ENCODE measurements at regions not wholly inside any gene's neighbourhood (a gene's known extent, or its start where the extent isn't known, plus 50 kb on each side); places are given as distances from the start of the nearest gene placed in this dataset.
"Not testable (repeated sequence)": the region's sequence is repeated elsewhere in the genome, so short reads cannot be mapped to it uniquely, and the experiment has no call there.

GRCh38 chr10:33927347-33927746 lies 592.9 kb upstream of the NRP1 start:
- Histone ChIP-seq H3K27ac (ENCODE audit: low read length) (no peak overlapping the region), H3K27me3 (ENCODE audit: control insufficient read depth, insufficient read depth) (no peaks in the 10 kb centered on the region), H3K4me3 (ENCODE audit: low read length) (no peak overlapping the region), H3K9me3 (ENCODE audit: control insufficient read depth, low read length) (no peaks in the 10 kb centered on the region), H3K4me1 (ENCODE audit: control insufficient read depth, insufficient read depth, low read length) (no peaks in the 10 kb centered on the region)
- DNase-seq (peak in 1 of 3 donors; percentile 20), ATAC-seq (no peak)
- intact Hi-C loops (cut with DNase I) = no loop called here
- 58% methylated on average over 7 of the region's 7 CpGs for WGBS

- Histone ChIP-seq H3K27me3 (ENCODE audit: control insufficient read depth, insufficient read depth) (no peaks in the 10 kb centered on the region), H3K4me3 (ENCODE audit: low read length) (no peak overlapping the region), H3K4me1 (ENCODE audit: control insufficient read depth, insufficient read depth, low read length) (no peaks in the 10 kb centered on the region), H3K9me3 (ENCODE audit: control insufficient read depth, low read length) (no peaks in the 10 kb centered on the region), H3K27ac (ENCODE audit: low read length) (no peak overlapping the region)
- intact Hi-C loops (cut with DNase I) = no loop called here
- ATAC-seq (no peak), DNase-seq (no peak)
- WGBS = 69% methylated on average over 5 of the region's 5 CpGs
These were observed 587.6 kb upstream of the NRP1 start for GRCh38 chr10:33921970-33922605.

GRCh38 chr10:33920351-33920750 lies 585.9 kb upstream of the NRP1 start:
- no peak overlapping the region for H3K27ac ChIP-seq (ENCODE audit: low read length)
- 91% methylated on average over 1 of the region's 1 CpG for WGBS
- ATAC-seq (no peak), DNase-seq (no peak)
- intact Hi-C loops (cut with DNase I) = no loop called here
- H3K4me1 ChIP-seq (ENCODE audit: control insufficient read depth, insufficient read depth, low read length) = no peaks in the 10 kb centered on the region
- no peak overlapping the region for H3K4me3 ChIP-seq (ENCODE audit: low read length)
- no peaks in the 10 kb centered on the region for H3K27me3 ChIP-seq (ENCODE audit: control insufficient read depth, insufficient read depth)
- no peaks in the 10 kb centered on the region for H3K9me3 ChIP-seq (ENCODE audit: control insufficient read depth, low read length)

GRCh38 chr10:33919244-33919643 lies 584.8 kb upstream of the NRP1 start:
- Histone ChIP-seq H3K4me1 (ENCODE audit: control insufficient read depth, insufficient read depth, low read length) (no peaks in the 10 kb centered on the region), H3K27ac (ENCODE audit: low read length) (no peak overlapping the region), H3K4me3 (ENCODE audit: low read length) (no peak overlapping the region), H3K27me3 (ENCODE audit: control insufficient read depth, insufficient read depth) (no peaks in the 10 kb centered on the region), H3K9me3 (ENCODE audit: control insufficient read depth, low read length) (no peaks in the 10 kb centered on the region)
- WGBS = 91% methylated on average over 1 of the region's 1 CpG
- intact Hi-C loops (cut with DNase I) = no loop called here
- ATAC-seq = no peak
- no peak for DNase-seq

GRCh38 chr10:33917069-33917780 lies 582.8 kb upstream of the NRP1 start:
- no peak for DNase-seq
- Histone ChIP-seq H3K4me3 (ENCODE audit: low read length) (no peak overlapping the region), H3K27me3 (ENCODE audit: control insufficient read depth, insufficient read depth) (no peaks in the 10 kb centered on the region), H3K4me1 (ENCODE audit: control insufficient read depth, insufficient read depth, low read length) (no peaks in the 10 kb centered on the region), H3K27ac (ENCODE audit: low read length) (no peak overlapping the region), H3K9me3 (ENCODE audit: control insufficient read depth, low read length) (no peaks in the 10 kb centered on the region)
- 84% methylated on average over 8 of the region's 8 CpGs for WGBS
- intact Hi-C loops (cut with DNase I) = no loop called here
- ATAC-seq = no peak

- intact Hi-C loops (cut with DNase I) = no loop called here
- WGBS = 97% methylated on average over 2 of the region's 2 CpGs
- ATAC-seq = no peak
These were observed 580.3 kb upstream of the NRP1 start for GRCh38 chr10:33914746-33915145.

GRCh38 chr10:33913194-33913593 lies 578.7 kb upstream of the NRP1 start:
- ATAC-seq = no peak
- Histone ChIP-seq H3K27ac (ENCODE audit: low read length) (no peak overlapping the region), H3K9me3 (ENCODE audit: control insufficient read depth, low read length) (no peaks in the 10 kb centered on the region), H3K4me3 (ENCODE audit: low read length) (no peak overlapping the region), H3K4me1 (ENCODE audit: control insufficient read depth, insufficient read depth, low read length) (no peaks in the 10 kb centered on the region), H3K27me3 (ENCODE audit: control insufficient read depth, insufficient read depth) (no peaks in the 10 kb centered on the region)
- DNase-seq = no peak
- intact Hi-C loops (cut with DNase I) = no loop called here
- WGBS = 90% methylated on average over 3 of the region's 3 CpGs

More at GRCh38 chr10:33914746-33915145, 580.3 kb upstream of the NRP1 start:
- Histone ChIP-seq H3K27ac (ENCODE audit: low read length) (no peak overlapping the region), H3K4me3 (ENCODE audit: low read length) (no peak overlapping the region), H3K4me1 (ENCODE audit: control insufficient read depth, insufficient read depth, low read length) (no peaks in the 10 kb centered on the region), H3K9me3 (ENCODE audit: control insufficient read depth, low read length) (no peaks in the 10 kb centered on the region), H3K27me3 (ENCODE audit: control insufficient read depth, insufficient read depth) (no peaks in the 10 kb centered on the region)
- DNase-seq = no peak

GRCh38 chr10:33909476-33909875 lies 575.0 kb upstream of the NRP1 start:
- H3K27me3 ChIP-seq (ENCODE audit: control insufficient read depth, insufficient read depth); DNase-seq; ATAC-seq; intact Hi-C loops (cut with DNase I); H3K9me3 ChIP-seq (ENCODE audit: control insufficient read depth, low read length); H3K4me1 ChIP-seq (ENCODE audit: control insufficient read depth, insufficient read depth, low read length); H3K4me3 ChIP-seq (ENCODE audit: low read length); H3K27ac ChIP-seq (ENCODE audit: low read length): not testable (repeated sequence)
- WGBS = 89% methylated on average over 4 of the region's 4 CpGs

- H3K9me3 ChIP-seq (ENCODE audit: control insufficient read depth, low read length) = no peaks in the 10 kb centered on the region
- intact Hi-C loops (cut with DNase I) = no loop called here
- H3K4me1 ChIP-seq (ENCODE audit: control insufficient read depth, insufficient read depth, low read length) = peaks cover 4% of the 10 kb centered on the region
- no peaks in the 10 kb centered on the region for H3K27me3 ChIP-seq (ENCODE audit: control insufficient read depth, insufficient read depth)
- 47% methylated on average over 2 of the region's 2 CpGs for WGBS
- no peak overlapping the region for H3K27ac ChIP-seq (ENCODE audit: low read length)
- peak; percentile 50 to 75 for ATAC-seq
- no peak overlapping the region for H3K4me3 ChIP-seq (ENCODE audit: low read length)
- no peak for DNase-seq
These were observed 566.7 kb upstream of the NRP1 start for GRCh38 chr10:33901166-33901565.

- H3K27ac ChIP-seq (ENCODE audit: low read length) = no peak overlapping the region
- 54% methylated on average over 2 of the region's 2 CpGs for WGBS
- intact Hi-C loops (cut with DNase I) = no loop called here
- DNase-seq (no peak), ATAC-seq (peak; percentile 69 to 85)
- no peak overlapping the region for H3K4me3 ChIP-seq (ENCODE audit: low read length)
- peaks cover 4% of the 10 kb centered on the region for H3K4me1 ChIP-seq (ENCODE audit: control insufficient read depth, insufficient read depth, low read length)
- H3K27me3 ChIP-seq (ENCODE audit: control insufficient read depth, insufficient read depth) = no peaks in the 10 kb centered on the region
- no peaks in the 10 kb centered on the region for H3K9me3 ChIP-seq (ENCODE audit: control insufficient read depth, low read length)
These were observed 566.1 kb upstream of the NRP1 start for GRCh38 chr10:33900596-33900995.

GRCh38 chr10:33899578-33900531 lies 565.4 kb upstream of the NRP1 start:
- Histone ChIP-seq H3K4me1 (ENCODE audit: control insufficient read depth, insufficient read depth, low read length) (peaks cover 4% of the 10 kb centered on the region), H3K9me3 (ENCODE audit: control insufficient read depth, low read length) (no peaks in the 10 kb centered on the region), H3K4me3 (ENCODE audit: low read length) (no peak overlapping the region), H3K27ac (ENCODE audit: low read length) (peak overlapping the region; percentile 81), H3K27me3 (ENCODE audit: control insufficient read depth, insufficient read depth) (no peaks in the 10 kb centered on the region)
- ATAC-seq (peak; percentile 20 to 56), DNase-seq (no peak)
- WGBS = 58% methylated on average over 5 of the region's 5 CpGs
- intact Hi-C loops (cut with DNase I) = no loop called here

Measured in right cardiac atrium (tissue), 5 donors.